Left lobe of liver (tissue), 2 donors: ENCODE measurements at regions not wholly inside any gene's neighbourhood (a gene's known extent, or its start where the extent isn't known, plus 50 kb on each side); places are given as distances from the start of the nearest gene placed in this dataset.

Experiments used
- ATAC-seq: fragments of 200-7000 bp; cut with Tn5 transposase; one replicate; pipeline ENCODE4 v1.9.1; 2020; ENCODE audit warnings: mild to moderate bottlenecking, moderate library complexity
- DNase-seq: peaks from one replicate; pipeline ENCODE4 v3.0.0-alpha.2; 2020; ENCODE audit warnings: low spot score
- donor health status: DM: no; HTN: no; CAD: no; lungs with moderate emphysema.
- donor health status: DM: no; HTN: yes; CAD: no.

DNA sequence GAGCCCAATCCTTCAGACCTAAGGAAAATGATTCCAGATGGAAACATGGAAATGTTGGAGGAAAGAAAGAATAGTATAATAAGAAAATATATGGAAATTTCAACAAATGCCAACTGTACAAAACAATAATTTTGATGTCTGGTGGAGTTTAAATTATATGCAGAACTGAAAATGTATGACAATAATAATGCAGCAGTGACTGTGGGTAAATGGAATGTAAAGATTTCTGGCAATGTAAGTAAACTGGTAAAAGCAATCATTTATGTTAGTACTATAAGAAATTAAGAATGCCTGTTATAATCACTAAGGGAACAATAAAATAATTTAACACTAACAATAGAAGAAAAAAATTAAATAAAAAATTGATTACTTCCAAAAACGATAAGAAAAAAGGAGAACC, 89.0 kb downstream of the EDN1 start:
- ATAC-seq (no peak), DNase-seq (no peak)

DNA sequence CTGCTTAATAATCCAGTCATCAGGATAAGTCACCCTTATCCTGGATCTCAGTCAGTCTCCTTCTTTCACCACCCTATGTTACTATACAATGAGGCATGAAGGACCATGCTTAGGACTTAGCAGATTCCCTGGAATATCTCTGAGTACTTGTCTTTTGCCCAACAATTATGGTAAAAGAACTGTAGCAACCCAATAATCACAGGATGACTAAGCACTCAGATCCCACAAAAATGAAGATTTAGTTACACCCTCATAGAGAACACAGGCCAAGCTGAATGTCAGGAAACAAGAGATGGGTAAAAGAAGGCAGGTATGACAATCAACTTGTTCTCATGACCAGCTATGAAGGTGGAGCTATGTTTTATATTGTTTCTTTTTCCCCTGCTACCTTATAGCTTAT, 91.4 kb downstream of the EDN1 start:
- ATAC-seq (no peak), DNase-seq (no peak)

GRCh38 chr6:12383448-12383847, 93.3 kb downstream of the EDN1 start:
- DNase-seq, result no peak
- ATAC-seq, result no peak

GRCh38 chr6:12384357-12384912, 94.3 kb downstream of the EDN1 start:
- no peak for ATAC-seq
- no peak for DNase-seq

GRCh38 chr6:12385316-12385715, 95.2 kb downstream of the EDN1 start:
- DNase-seq, result no peak
- no peak for ATAC-seq

DNA sequence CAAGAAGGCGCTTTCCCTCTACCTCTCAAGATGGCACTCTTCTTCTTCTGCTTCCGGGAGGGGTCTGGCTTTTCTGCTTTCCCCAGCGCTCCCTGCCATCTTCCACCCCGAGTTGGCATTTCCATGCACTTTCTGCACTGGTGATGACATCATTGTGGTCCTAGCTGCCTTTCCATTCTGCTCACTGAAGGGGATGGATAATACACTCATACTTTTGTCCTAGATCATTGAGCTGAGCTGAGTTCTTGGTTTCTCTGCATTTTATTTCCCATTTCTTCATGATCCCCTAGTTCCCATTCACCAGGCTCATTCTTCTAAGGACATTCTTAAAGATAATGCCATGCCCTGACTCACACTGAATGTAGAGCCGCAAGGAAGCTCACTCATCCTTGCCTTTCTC, 96.7 kb downstream of the EDN1 start:
- no peak for ATAC-seq

GRCh38 chr6:12391472-12391871, 101.3 kb downstream of the EDN1 start:
- ATAC-seq (no peak), DNase-seq (no peak)

More for the DNA sequence above, 96.7 kb downstream of the EDN1 start:
- no peak for DNase-seq

GRCh38 chr6:12392490-12392889, 102.3 kb downstream of the EDN1 start:
- DNase-seq, result no peak
- ATAC-seq, result no peak

- no peak for ATAC-seq
- DNase-seq, result no peak
Observed at GRCh38 chr6:12393100-12393499, 102.9 kb downstream of the EDN1 start.

DNA sequence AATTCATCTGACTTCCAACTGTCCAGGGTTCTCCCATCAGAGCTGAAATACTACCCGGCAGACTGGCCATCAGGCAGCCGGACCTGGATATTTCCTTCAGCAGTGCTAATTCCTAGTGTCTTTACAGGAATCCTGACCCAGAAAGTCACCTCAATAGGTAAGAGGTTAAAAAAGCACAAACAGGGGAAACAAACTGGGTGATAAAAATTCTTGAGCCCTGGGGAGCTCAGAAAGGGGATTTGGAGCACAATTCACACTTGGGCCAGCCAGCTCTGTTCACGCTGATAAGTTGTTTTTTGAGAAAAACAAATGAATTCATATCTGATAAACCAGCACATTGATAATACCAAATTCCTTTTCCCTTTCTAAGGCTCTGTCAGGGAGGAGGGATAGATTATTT, 104.0 kb downstream of the EDN1 start:
- DNase-seq, result no peak
- no peak for ATAC-seq

GRCh38 chr6:12395898-12396297, 105.7 kb downstream of the EDN1 start:
- ATAC-seq (no peak), DNase-seq (no peak)

- ATAC-seq, result peak; percentile 44
- DNase-seq, result no peak
Observed at GRCh38 chr6:12401200-12401599, 111.0 kb downstream of the EDN1 start.

GRCh38 chr6:12403201-12403826, 113.2 kb downstream of the EDN1 start:
- ATAC-seq (no peak), DNase-seq (no peak)

DNA sequence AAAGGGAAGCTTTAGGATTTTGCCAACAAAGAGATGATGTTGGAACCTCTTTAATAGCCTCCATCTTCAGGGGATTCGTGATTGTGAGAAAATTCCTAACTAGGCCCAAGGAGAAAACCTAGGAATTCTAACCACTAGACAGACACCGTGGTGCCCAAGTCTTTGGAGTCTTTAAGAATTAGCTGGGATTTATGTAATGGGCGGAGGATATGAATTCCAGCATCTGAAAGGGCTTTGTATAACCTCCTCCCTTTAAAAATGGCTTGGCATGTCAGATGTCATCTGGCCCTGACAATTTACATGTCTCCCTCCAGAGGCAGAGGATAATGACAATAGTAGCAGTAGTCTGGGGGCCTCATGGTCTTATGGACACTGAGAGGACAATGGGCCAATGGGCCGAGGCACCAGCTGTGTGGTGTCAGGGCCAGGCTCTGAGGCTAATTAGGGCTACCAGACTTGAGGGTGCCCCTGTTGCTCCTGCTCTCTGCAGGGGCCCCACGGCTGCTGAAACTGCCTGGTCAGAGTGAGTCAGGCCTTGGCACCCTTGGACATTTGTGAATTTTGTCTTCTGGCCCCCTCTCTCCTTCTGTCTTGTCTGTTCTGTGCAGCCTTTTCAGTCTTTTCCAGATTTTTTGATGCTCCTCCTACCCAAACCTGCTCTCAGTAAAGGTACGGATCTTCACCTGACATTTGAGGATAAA, 113.9 kb downstream of the EDN1 start:
- ATAC-seq (no peak), DNase-seq (no peak)

DNA sequence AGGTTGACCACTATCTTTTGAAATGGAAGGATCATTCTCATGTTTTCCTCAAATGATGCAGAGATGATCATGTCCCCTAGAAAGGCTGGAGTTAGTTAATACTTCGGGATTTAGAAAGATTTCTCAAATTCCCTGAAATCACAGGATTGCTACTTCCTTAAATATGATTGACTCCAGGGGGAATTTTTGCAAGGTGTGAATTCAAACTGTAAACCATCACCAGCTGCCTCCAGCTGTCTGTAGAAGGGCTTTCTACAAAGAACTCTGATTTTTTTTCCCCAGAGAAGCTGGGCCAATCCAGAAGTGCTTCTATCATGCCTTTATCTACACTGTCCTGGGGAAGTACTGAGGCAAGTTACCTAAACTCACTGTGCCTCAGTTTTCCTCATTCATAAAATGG, 114.5 kb downstream of the EDN1 start:
- DNase-seq, result no peak
- no peak for ATAC-seq

DNA sequence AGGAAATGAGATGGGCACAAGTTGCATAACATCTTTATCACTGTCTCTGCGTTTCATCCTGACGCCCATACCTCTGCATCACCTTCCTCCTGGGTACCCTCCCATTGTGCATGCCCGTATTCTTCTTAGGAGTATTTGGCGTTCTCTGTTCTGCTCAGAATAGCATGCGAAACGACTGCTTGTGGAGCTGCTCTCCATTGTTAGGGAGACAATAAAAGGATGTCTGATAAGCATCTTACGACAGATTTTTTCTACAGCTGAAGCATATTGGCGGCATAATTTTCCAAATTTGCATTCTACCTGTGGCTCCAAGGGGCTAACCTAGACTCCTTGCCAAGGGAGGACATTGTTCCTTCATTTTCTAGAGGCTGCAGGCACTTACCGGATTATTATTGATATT, 118.6 kb downstream of the EDN1 start:
- no peak for DNase-seq
- no peak for ATAC-seq

GRCh38 chr6:12410946-12411345, 120.8 kb downstream of the EDN1 start:
- DNase-seq (no peak), ATAC-seq (no peak)

DNA sequence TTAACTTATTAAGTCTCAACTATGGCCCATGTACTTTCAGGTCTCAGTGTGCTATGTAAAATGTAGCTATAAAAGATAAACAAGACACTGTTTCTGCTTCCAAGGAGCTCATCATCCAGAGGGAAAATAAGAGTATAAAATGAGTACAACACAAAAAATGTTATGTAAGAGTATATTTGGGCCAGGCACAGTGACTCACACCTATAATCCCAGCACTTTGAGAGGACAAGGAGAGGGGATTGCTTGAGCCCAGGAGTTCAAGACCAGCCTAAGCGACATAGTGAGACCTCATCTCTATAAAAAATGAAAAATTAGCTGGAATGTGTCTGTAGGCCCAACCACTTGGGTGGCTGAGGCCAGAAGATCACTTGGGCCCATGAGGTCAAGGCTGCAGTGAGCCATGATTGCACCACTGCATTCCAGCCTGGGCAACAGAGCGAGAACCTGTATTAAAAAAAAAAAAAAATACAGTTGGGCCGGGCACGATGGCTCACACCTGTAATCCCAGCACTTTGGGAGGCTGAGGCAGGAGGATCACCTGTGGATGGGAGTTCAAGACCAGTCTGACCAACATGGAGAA, 124.0 kb downstream of the EDN1 start:
- ATAC-seq, result no peak
- DNase-seq, result no peak

- no peak for DNase-seq
- no peak for ATAC-seq
Observed at GRCh38 chr6:12415980-12416598, 125.9 kb downstream of the EDN1 start.

DNA sequence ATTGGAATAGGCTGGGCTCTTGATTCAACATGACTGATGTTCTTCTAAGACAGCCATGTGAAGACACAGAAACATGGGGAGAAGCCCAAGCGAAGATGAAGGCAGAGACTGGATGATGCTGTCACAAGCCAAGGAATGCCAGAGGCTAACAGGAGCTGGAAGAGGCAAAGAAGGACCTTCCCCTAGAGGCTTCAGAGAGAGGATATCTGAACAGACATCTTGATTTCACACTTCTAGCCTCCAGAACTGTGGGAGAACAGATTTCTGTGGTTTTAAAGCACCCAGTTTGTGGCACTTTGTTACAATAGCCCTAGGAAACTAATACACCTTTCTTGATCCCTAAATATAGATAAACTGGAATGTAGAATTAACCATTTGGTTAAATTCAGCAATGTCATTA, 127.0 kb downstream of the EDN1 start:
- DNase-seq, result no peak
- no peak for ATAC-seq

DNA sequence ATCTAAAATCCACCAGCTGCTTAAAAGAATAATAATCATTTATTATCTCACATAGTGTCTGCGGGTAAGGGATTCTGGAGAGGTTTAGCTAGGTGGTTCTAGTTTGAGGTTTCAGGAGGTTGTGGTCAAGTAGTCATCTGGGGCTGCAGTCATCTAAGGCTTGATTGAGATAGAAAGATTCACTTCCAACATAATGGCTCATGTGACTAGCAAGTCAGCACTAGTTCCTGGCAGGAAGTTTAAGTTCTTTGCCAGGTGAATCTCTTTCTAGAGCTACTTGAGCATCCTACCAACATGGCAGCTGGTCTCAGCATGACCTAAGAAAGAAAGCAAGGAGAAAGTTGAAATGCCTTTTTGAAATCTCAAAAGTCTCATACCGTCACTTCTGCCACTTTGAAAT, 128.8 kb downstream of the EDN1 start:
- DNase-seq (no peak), ATAC-seq (no peak)
